MG63 (cell line): ENCODE measurements at regions not wholly inside any gene's neighbourhood (a gene's known extent, or its start where the extent isn't known, plus 50 kb on each side); places are given as distances from the start of the nearest gene placed in this dataset.
"Not testable (repeated sequence)": the region's sequence is repeated elsewhere in the genome, so short reads cannot be mapped to it uniquely, and the experiment has no call there.

ENCODE experiments used
- DNase-seq: peaks from one replicate; pipeline ENCODE4 v3.0.0-alpha.2; 2020
- H3K27me3 ChIP-seq: fragments of 250-450 bp; sonication (Bioruptor Pico); 2 replicates; pipeline ENCODE4 v1.5.1; 2020; ENCODE audit warnings: mild to moderate bottlenecking, moderate library complexity
- H3K36me3 ChIP-seq: fragments of 250-450 bp; sonication (Bioruptor Pico); 2 replicates; pipeline ENCODE4 v1.5.1; 2020; ENCODE audit warnings: mild to moderate bottlenecking, moderate library complexity
- H3K4me3 ChIP-seq: fragments of 250-450 bp; sonication (Bioruptor Pico); 2 replicates; pipeline ENCODE4 v1.5.1; 2020; ENCODE audit warnings: mild to moderate bottlenecking, moderate library complexity
- H3K9me3 ChIP-seq: fragments of 250-450 bp; sonication (Bioruptor Pico); 2 replicates; pipeline ENCODE4 v1.5.1; 2020; ENCODE audit warnings: mild to moderate bottlenecking, moderate library complexity

DNA sequence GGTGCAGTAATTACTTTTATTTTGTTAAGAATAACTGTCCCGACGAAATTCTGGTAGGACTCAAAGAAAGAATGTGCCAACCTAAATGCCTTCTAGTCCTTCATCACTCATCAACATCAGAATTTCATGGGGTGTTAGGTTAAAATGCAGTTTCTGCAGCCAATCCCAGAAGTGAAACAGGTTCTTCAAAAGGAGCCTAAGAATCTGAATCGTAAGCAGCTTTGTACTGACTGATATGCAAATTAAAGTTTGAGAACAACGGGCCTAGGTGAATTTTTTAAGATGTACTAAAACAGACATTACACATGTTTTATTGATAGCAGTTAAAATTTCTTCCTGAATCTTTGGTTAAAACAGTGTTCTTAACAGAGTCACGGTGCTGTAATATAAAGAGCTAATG lies 140.3 kb upstream of the ZC3H15 start:
- DNase-seq: no peak
- Histone ChIP-seq H3K36me3 (no peaks in the 10 kb centered on the region), H3K4me3 (no peak overlapping the region), H3K9me3 (no peaks in the 10 kb centered on the region), H3K27me3 (no peaks in the 10 kb centered on the region)

DNA sequence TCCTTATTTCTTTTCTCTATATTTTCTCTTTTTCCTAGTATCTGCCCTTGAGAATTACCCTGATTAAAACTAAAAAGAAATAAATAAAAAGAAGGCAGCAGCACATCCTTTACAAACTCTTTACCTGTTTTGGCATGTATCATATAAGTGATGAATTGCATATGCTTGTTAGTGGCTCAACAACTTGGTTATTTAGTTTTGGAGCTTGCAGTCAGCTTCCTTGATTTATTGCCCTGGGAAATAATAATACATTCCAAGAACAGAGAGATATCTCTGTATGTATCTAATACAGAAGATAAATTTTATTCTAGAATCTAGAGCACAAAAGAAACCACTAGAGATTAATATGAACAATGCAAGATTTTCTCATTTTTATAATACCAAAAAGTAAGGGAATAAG lies 139.8 kb upstream of the ZC3H15 start:
- no peak for DNase-seq
- H3K9me3 ChIP-seq: no peaks in the 10 kb centered on the region
- no peak overlapping the region for H3K4me3 ChIP-seq
- no peaks in the 10 kb centered on the region for H3K36me3 ChIP-seq
- no peaks in the 10 kb centered on the region for H3K27me3 ChIP-seq

GRCh38 chr2:186347472-186347871 lies 138.6 kb upstream of the ZC3H15 start:
- DNase-seq: no peak
- no peaks in the 10 kb centered on the region for H3K27me3 ChIP-seq

GRCh38 chr2:186348200-186348599 lies 137.9 kb upstream of the ZC3H15 start:
- Histone ChIP-seq H3K27me3 (no peaks in the 10 kb centered on the region), H3K4me3 (no peak overlapping the region), H3K36me3 (no peaks in the 10 kb centered on the region), H3K9me3 (peaks cover 2% of the 10 kb centered on the region; the same call in 1 of the 2 replicates)
- peak; percentile 7 for DNase-seq

More at GRCh38 chr2:186347472-186347871, 138.6 kb upstream of the ZC3H15 start:
- H3K36me3 ChIP-seq: no peaks in the 10 kb centered on the region
- no peak overlapping the region for H3K4me3 ChIP-seq
- peaks cover 2% of the 10 kb centered on the region; the same call in 1 of the 2 replicates for H3K9me3 ChIP-seq

DNA sequence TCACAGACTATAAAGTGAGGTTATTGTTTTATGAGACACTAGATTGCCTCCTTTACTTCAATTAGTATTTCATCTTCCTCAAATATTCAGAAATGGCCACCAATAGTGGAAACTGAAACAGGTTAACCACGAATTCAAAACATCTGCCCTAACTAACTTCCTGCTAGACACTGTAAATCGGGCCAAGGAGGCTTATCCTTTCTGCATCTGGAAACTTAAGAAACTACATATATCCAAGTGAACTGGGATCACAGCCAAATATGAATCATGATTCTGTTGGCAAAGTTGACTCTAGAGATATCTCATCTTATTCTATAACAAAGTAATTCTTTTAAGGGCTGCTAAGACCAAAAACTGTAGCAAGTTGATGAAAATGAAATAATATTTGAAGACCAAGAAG lies 136.6 kb upstream of the ZC3H15 start:
- H3K9me3 ChIP-seq: peaks cover 2% of the 10 kb centered on the region; the same call in 1 of the 2 replicates
- H3K27me3 ChIP-seq: no peaks in the 10 kb centered on the region
- H3K4me3 ChIP-seq: no peak overlapping the region
- no peaks in the 10 kb centered on the region for H3K36me3 ChIP-seq
- DNase-seq: peak; percentile 57

DNA sequence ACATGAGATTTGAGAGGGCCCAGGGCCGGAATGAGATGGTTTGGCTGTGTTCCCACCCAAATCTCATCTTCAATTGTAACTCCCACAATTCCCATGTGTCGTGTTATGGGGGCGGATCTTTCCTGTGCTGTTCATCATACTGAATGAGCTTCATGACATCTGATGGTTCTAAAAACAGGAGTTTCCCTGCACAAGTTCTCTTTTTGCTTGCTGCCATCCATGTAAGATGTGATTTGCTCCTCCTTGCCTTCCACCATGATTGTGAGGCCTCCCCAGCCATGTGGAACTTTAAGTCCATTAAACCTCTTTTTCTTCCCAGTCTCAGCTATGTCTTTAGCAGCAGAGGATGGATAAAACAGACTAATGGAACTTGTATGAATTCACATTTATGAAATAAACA lies 131.9 kb upstream of the ZC3H15 start:
- not testable (repeated sequence) for H3K27me3 ChIP-seq, DNase-seq, H3K36me3 ChIP-seq, H3K9me3 ChIP-seq, H3K4me3 ChIP-seq

DNA sequence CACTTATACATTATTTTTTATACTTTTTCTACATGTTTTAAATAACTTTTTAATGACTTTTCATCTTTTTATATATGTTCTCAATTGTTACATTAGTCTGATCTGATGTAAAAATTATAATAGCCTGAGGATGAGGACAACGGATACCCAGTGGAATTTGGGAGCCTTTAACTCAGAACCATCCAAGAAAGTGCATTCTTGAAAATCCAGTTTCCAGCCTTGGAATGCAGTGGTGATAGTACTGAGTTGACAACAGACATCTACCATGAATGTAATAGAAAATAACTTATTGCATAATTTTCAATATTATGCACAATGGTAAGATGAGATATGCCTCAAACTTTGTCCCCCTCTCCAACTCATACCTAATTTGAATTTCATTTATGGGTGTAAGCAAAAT lies 120.7 kb upstream of the ZC3H15 start:
- no peak for DNase-seq
- no peaks in the 10 kb centered on the region for H3K9me3 ChIP-seq

DNA sequence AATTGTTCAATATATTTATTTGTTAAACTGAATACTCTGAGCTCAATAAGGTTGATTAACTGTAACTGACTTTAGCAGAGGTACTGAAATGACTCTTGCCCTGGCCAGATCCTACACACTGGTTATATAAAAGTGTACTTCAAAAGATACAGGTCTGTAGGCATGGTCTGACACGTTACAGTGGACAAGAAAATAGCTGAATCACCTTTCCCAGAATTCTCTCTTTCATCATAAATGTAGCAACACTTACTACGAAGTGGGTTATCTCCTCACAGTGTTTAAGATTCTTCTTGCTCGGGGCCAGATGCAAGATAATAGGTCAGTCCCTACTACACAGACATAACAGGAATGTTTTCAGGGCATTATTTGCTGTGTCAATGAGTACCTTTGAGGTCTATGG lies 107.0 kb upstream of the ZC3H15 start:
- Histone ChIP-seq H3K9me3 (peaks cover 3% of the 10 kb centered on the region; the same call in 1 of the 2 replicates), H3K27me3 (no peaks in the 10 kb centered on the region), H3K36me3 (no peaks in the 10 kb centered on the region), H3K4me3 (no peak overlapping the region)
- DNase-seq: no peak

More for the DNA sequence above, 120.7 kb upstream of the ZC3H15 start:
- Histone ChIP-seq H3K27me3 (no peaks in the 10 kb centered on the region), H3K36me3 (no peaks in the 10 kb centered on the region), H3K4me3 (no peak overlapping the region)

DNA sequence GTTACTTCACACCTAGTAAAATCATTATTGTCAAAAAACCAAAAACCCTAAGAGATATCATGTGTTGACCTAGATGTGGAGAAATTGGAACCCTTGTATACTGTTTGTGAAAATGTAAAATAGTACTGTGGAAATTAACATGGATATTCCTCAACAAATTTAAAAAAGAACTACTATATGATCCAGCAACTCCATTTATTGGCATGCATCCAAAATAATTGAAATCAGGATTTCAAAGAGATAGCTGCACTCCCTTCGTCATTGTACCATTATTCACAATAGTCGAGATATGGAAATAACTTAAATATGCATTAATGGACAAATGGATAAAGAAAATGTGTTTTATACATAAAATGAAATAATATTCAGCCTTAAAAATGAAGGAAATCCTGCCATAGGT lies 105.3 kb upstream of the ZC3H15 start:
- H3K9me3 ChIP-seq: no peaks in the 10 kb centered on the region
- H3K36me3 ChIP-seq: no peaks in the 10 kb centered on the region
- no peaks in the 10 kb centered on the region for H3K27me3 ChIP-seq

GRCh38 chr2:186381573-186381972 lies 104.5 kb upstream of the ZC3H15 start:
- no peaks in the 10 kb centered on the region for H3K9me3 ChIP-seq
- no peaks in the 10 kb centered on the region for H3K27me3 ChIP-seq
- no peak overlapping the region for H3K4me3 ChIP-seq
- H3K36me3 ChIP-seq: no peaks in the 10 kb centered on the region
- no peak for DNase-seq

More for the DNA sequence above, 105.3 kb upstream of the ZC3H15 start:
- no peak for DNase-seq
- no peak overlapping the region for H3K4me3 ChIP-seq

DNA sequence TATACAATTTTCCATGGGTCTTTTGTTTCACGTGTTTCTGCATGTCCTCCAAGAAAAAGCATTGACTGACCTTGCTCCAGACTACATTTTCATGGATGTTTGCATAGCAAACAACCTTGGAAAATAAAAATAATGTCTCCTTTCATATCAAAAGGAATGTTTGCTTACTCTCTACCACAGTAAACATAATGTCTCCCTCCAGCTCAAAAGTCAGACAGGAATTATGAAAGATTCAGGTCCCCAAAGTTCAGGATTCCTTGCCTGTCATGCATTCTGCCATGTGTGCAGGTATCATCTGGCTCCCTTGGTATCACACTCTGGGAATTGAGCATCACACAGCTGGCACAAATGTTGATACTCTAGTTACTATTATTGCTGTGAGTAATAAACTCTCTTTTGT lies 103.1 kb upstream of the ZC3H15 start:
- H3K9me3 ChIP-seq: no peaks in the 10 kb centered on the region
- H3K27me3 ChIP-seq: no peaks in the 10 kb centered on the region
- H3K4me3 ChIP-seq: no peak overlapping the region
- DNase-seq: no peak
- no peaks in the 10 kb centered on the region for H3K36me3 ChIP-seq

- Histone ChIP-seq H3K27me3 (no peaks in the 10 kb centered on the region), H3K9me3 (no peaks in the 10 kb centered on the region)
Measured at GRCh38 chr2:186384226-186384625, 101.8 kb upstream of the ZC3H15 start.

GRCh38 chr2:186385638-186386201 lies 100.3 kb upstream of the ZC3H15 start:
- H3K4me3 ChIP-seq, DNase-seq, H3K9me3 ChIP-seq, H3K36me3 ChIP-seq, H3K27me3 ChIP-seq: not testable (repeated sequence)

More at GRCh38 chr2:186384226-186384625, 101.8 kb upstream of the ZC3H15 start:
- H3K4me3 ChIP-seq: no peak overlapping the region
- H3K36me3 ChIP-seq: no peaks in the 10 kb centered on the region
- no peak for DNase-seq

DNA sequence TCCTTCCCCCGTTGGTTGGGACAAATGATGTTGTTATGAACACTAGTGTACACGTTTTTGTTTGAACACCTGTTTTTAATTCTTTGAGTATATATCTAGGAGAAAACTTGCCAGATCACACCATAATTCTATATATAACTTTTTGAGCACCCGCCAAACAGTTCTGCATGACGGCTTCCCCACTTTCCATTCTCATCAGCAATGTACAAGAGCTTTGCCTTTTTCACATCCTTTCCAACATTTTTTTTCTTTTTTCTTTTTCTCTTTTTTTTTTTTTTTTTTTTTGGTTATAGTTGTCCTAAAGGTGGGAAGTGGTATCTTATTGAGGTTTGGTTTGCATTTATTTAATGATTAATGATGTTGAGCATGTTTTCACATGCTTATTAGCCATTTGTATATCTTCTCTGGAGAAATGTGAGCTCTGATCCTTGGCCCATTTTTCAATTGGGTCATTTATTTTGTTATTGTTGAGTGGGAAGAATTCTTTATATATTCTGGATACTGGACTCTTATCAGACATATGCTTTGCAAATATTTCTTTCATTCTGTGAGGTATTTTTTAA lies 86.9 kb upstream of the ZC3H15 start:
- no peaks in the 10 kb centered on the region for H3K9me3 ChIP-seq
- H3K27me3 ChIP-seq: no peaks in the 10 kb centered on the region
- DNase-seq: no peak
- no peak overlapping the region for H3K4me3 ChIP-seq
- no peaks in the 10 kb centered on the region for H3K36me3 ChIP-seq

DNA sequence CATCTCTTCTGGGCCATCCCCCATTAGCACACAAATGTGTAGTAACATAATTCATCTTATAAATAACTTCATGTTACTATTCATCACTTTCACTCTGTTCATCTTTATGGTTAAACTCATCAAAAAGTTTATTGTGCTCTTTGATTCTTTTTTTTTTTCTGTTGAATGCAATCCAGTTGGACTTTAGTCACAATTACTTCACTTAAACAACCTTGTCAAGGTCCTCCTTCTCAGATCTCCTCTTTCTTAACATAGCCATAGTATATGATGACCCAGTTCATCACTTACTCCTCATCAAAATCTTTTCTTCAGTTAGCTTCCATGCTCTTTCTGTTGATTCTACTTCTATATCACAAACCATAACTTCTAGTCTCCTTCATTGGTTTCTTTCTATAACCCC lies 80.2 kb upstream of the ZC3H15 start:
- H3K4me3 ChIP-seq: no peak overlapping the region
- H3K9me3 ChIP-seq: no peaks in the 10 kb centered on the region
- H3K27me3 ChIP-seq: no peaks in the 10 kb centered on the region
- H3K36me3 ChIP-seq: no peaks in the 10 kb centered on the region
- no peak for DNase-seq

GRCh38 chr2:186407611-186408010 lies 78.4 kb upstream of the ZC3H15 start:
- DNase-seq: no peak
- Histone ChIP-seq H3K27me3 (no peaks in the 10 kb centered on the region), H3K4me3 (no peak overlapping the region), H3K9me3 (no peaks in the 10 kb centered on the region), H3K36me3 (no peaks in the 10 kb centered on the region)

DNA sequence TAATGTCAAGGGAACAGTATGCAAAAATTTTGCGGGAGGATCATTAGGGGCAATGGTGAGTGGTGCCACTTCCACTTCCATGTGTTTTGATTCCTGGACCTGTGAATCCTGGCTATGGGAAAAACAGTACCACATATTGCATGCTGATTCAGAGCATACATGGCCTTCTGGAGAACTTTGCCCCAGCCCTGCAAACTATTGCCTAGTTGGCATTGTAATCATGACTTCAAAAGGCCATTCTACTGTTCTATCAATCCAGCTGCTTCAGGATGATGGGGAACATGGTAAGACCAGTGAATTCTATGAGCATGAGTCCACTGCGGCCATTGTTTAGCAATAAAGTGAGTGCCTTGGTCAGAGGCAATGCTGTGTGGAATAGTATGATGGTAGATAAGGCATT lies 75.3 kb upstream of the ZC3H15 start:
- H3K4me3 ChIP-seq: no peak overlapping the region
- H3K36me3 ChIP-seq: no peaks in the 10 kb centered on the region
- H3K27me3 ChIP-seq: no peaks in the 10 kb centered on the region
- no peak for DNase-seq
- H3K9me3 ChIP-seq: no peaks in the 10 kb centered on the region

DNA sequence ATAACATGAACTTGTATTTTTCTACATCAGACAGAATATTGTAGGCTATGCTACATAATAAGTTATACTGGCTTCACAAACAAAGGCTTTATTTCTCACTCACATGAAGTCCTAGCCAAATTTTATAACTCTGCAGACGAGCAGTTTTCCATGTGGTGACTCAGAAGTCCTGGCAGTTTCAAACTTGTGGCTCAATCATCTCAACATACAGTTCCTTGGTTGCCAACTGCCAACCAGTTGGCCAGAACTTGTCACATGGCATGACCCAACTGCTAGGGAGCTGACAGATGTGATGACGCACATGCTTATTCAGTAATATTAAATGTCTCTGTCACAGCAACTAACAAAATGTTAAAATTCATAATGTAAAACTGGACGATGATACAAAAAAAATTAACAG lies 63.8 kb upstream of the ZC3H15 start:
- peak; percentile 93 for DNase-seq
- no peaks in the 10 kb centered on the region for H3K36me3 ChIP-seq
- no peaks in the 10 kb centered on the region for H3K9me3 ChIP-seq
- no peaks in the 10 kb centered on the region for H3K27me3 ChIP-seq
- no peak overlapping the region for H3K4me3 ChIP-seq
